Trophoblast cell (in vitro differentiated cells and primary cell): ENCODE measurements at regions not wholly inside any gene's neighbourhood (a gene's known extent, or its start where the extent isn't known, plus 50 kb on each side); places are given as distances from the start of the nearest gene placed in this dataset.

Experiments
- DNase-seq, 2 donors: peaks; one replicate each; pipeline ENCODE4 v3.0.0-alpha.2; 2016
- H2AFZ ChIP-seq: 2 replicates; pipeline ENCODE4 v1.6.1; 2013; ENCODE audit warnings: low read length, moderate library complexity, mild to moderate bottlenecking; ENCODE audit not compliant: insufficient read depth, poor library complexity
- H2AK5ac ChIP-seq: 2 replicates; pipeline ENCODE4 v1.6.1; 2013; ENCODE audit warnings: mild to moderate bottlenecking, low read length
- H2BK120ac ChIP-seq: 2 replicates; pipeline ENCODE4 v1.6.1; 2013; ENCODE audit warnings: low read length, mild to moderate bottlenecking, moderate library complexity; ENCODE audit not compliant: insufficient read depth, poor library complexity
- H2BK12ac ChIP-seq: 2 replicates; pipeline ENCODE4 v1.6.1; 2013; ENCODE audit warnings: mild to moderate bottlenecking, low read length, moderate library complexity
- H2BK5ac ChIP-seq: 2 replicates; pipeline ENCODE4 v1.6.1; 2013; ENCODE audit warnings: low read length, low read depth, moderate library complexity, mild to moderate bottlenecking; ENCODE audit not compliant: poor library complexity
- H3K14ac ChIP-seq: 2 replicates; pipeline ENCODE4 v1.6.1; 2013; ENCODE audit warnings: mild to moderate bottlenecking, low read length
- H3K18ac ChIP-seq: 2 replicates; pipeline ENCODE4 v1.6.1; 2013; ENCODE audit warnings: mild to moderate bottlenecking, low read length
- H3K23ac ChIP-seq: 2 replicates; pipeline ENCODE4 v1.6.1; 2013; ENCODE audit warnings: low read length
- H3K27ac ChIP-seq: 2 replicates; pipeline ENCODE4 v1.5.1; 2013; ENCODE audit warnings: low read depth, mild to moderate bottlenecking, inconsistent platforms, low read length, moderate library complexity
- H3K27me3 ChIP-seq: 2 replicates; pipeline ENCODE4 v1.6.1; 2013; ENCODE audit warnings: inconsistent platforms, mild to moderate bottlenecking, low read length, moderate library complexity; ENCODE audit not compliant: insufficient read depth
- H3K36me3 ChIP-seq, 2 experiments: 1 replicate in 1 of 2; 2 replicates in 1 of 2; pipeline ENCODE4 v1.6.1; 2013; ENCODE audit warnings: low read length in 2 of 2, mild to moderate bottlenecking in 2 of 2, moderate library complexity in 1 of 2; ENCODE audit not compliant: insufficient read depth in 2 of 2, control insufficient read depth in 1 of 2
- H3K4ac ChIP-seq: 2 replicates; pipeline ENCODE4 v1.6.1; 2013; ENCODE audit warnings: low read depth, mild to moderate bottlenecking, low read length, moderate library complexity
- H3K4me1 ChIP-seq, 2 experiments: 1 replicate in 1 of 2; 2 replicates in 1 of 2; pipeline ENCODE4 v1.6.1; 2013; ENCODE audit warnings: low read length in 2 of 2, mild to moderate bottlenecking in 2 of 2, moderate library complexity in 1 of 2; ENCODE audit not compliant: insufficient read depth in 2 of 2, control insufficient read depth in 1 of 2
- H3K4me2 ChIP-seq: 2 replicates; pipeline ENCODE4 v1.6.1; 2013; ENCODE audit warnings: inconsistent platforms, mild to moderate bottlenecking, low read length, moderate library complexity
- H3K4me3 ChIP-seq: 2 replicates; pipeline ENCODE4 v1.5.1; 2013; ENCODE audit warnings: mild to moderate bottlenecking, low read depth, low read length, inconsistent platforms
- H3K79me1 ChIP-seq: one replicate; pipeline ENCODE4 v1.6.1; 2013; ENCODE audit warnings: low read length
- H3K79me2 ChIP-seq: 2 replicates; pipeline ENCODE4 v1.6.1; 2013; ENCODE audit warnings: low read length, mild to moderate bottlenecking; ENCODE audit not compliant: control insufficient read depth, insufficient read depth, poor library complexity
- H3K9ac ChIP-seq: 2 replicates; pipeline ENCODE4 v1.6.1; 2013; ENCODE audit warnings: mild to moderate bottlenecking, low read length
- H3K9me3 ChIP-seq: 2 replicates; pipeline ENCODE4 v1.6.1; 2013; ENCODE audit warnings: low read depth, mild to moderate bottlenecking, control low read depth, inconsistent platforms, low read length; ENCODE audit not compliant: insufficient read depth
- H4K12ac ChIP-seq: 2 replicates; pipeline ENCODE4 v1.6.1; 2013; ENCODE audit warnings: low read depth, mild to moderate bottlenecking, low read length, moderate library complexity
- H4K8ac ChIP-seq: 2 replicates; pipeline ENCODE4 v1.6.1; 2013; ENCODE audit warnings: low read depth, mild to moderate bottlenecking, low read length, moderate library complexity
- H4K91ac ChIP-seq: one replicate; pipeline ENCODE4 v1.6.1; 2013; ENCODE audit warnings: low read depth, mild to moderate bottlenecking, low read length, moderate library complexity
- WGBS: extraction: QIAGEN DNeasy Blood & Tissue Kit; methylation state at CpG from one replicate; pipeline ENCODE4 v1.1.7; 2013; ENCODE audit warnings: missing lambda C conversion rate; ENCODE audit not compliant: insufficient read length, insufficient coverage; ENCODE audit errors: extremely low coverage; 5-methylcytosine and 5-hydroxymethylcytosine counted together

GRCh38 chr4:32909736-32910135, 2189.6 kb downstream of the PCDH7 start:
- Histone ChIP-seq H3K9ac (no peak overlapping the region), H3K4me2 (no peak overlapping the region), H4K8ac (no peak overlapping the region), H2BK5ac (no peak overlapping the region), H3K27ac (no peak overlapping the region), H3K23ac (no peak overlapping the region), H3K9me3 (peaks cover 6% of the 10 kb centered on the region), H4K12ac (no peak overlapping the region), H3K14ac (no peak overlapping the region), H3K79me2 (no peaks in the 10 kb centered on the region), H3K4me3 (no peak overlapping the region), H2BK12ac (no peak overlapping the region), H3K4ac (no peak overlapping the region), H3K4me1 (no peaks in the 10 kb centered on the region), H3K27me3 (no peaks in the 10 kb centered on the region), H2AK5ac (no peak overlapping the region), H3K79me1 (no peaks in the 10 kb centered on the region), H2BK120ac (no peak overlapping the region), H3K36me3 (no peaks in the 10 kb centered on the region), H3K18ac (no peak overlapping the region), H4K91ac (no peak overlapping the region), H2AFZ (no peak overlapping the region)
- no CpG with 5 or more reads among the region's 2 CpGs for WGBS
- DNase-seq = no peak

- H3K9me3 ChIP-seq = no peaks in the 10 kb centered on the region
- H4K91ac ChIP-seq = no peak overlapping the region
- no peak overlapping the region for H3K4ac ChIP-seq
- H3K27ac ChIP-seq = no peak overlapping the region
- no peak overlapping the region for H3K14ac ChIP-seq
- H2BK5ac ChIP-seq = no peak overlapping the region
- no peaks in the 10 kb centered on the region for H3K27me3 ChIP-seq
- no peak overlapping the region for H2AK5ac ChIP-seq
- no peak overlapping the region for H2AFZ ChIP-seq
- no peaks in the 10 kb centered on the region for H3K79me2 ChIP-seq
- H3K4me3 ChIP-seq = no peak overlapping the region
- DNase-seq = no peak
- H3K18ac ChIP-seq = no peak overlapping the region
- no peaks in the 10 kb centered on the region for H3K36me3 ChIP-seq
- no peaks in the 10 kb centered on the region for H3K4me1 ChIP-seq
- no peak overlapping the region for H4K12ac ChIP-seq
- no peak overlapping the region for H2BK12ac ChIP-seq
- H2BK120ac ChIP-seq = no peak overlapping the region
- H3K23ac ChIP-seq = no peak overlapping the region
- H3K9ac ChIP-seq = no peak overlapping the region
- H4K8ac ChIP-seq = no peak overlapping the region
- H3K79me1 ChIP-seq = no peaks in the 10 kb centered on the region
- H3K4me2 ChIP-seq = no peak overlapping the region
These were observed 2197.4 kb downstream of the PCDH7 start for GRCh38 chr4:32917586-32917985.

GRCh38 chr4:32929796-32930699, 2209.9 kb downstream of the PCDH7 start:
- Histone ChIP-seq H3K9me3 (no peaks in the 10 kb centered on the region), H3K14ac (no peak overlapping the region), H3K36me3 (no peaks in the 10 kb centered on the region), H2BK5ac (no peak overlapping the region), H3K4me1 (no peaks in the 10 kb centered on the region), H2BK120ac (no peak overlapping the region), H4K12ac (no peak overlapping the region), H2BK12ac (no peak overlapping the region), H3K27ac (no peak overlapping the region), H3K79me2 (no peaks in the 10 kb centered on the region), H3K9ac (no peak overlapping the region), H3K4me2 (no peak overlapping the region), H4K91ac (no peak overlapping the region), H2AK5ac (no peak overlapping the region), H3K79me1 (no peaks in the 10 kb centered on the region), H3K23ac (no peak overlapping the region), H3K4ac (no peak overlapping the region), H4K8ac (no peak overlapping the region), H3K18ac (no peak overlapping the region), H3K4me3 (no peak overlapping the region), H3K27me3 (no peaks in the 10 kb centered on the region), H2AFZ (no peak overlapping the region)
- no CpG with 5 or more reads among the region's 4 CpGs for WGBS
- no peak for DNase-seq

GRCh38 chr4:32930700-32931099, 2210.5 kb downstream of the PCDH7 start:
- H4K91ac ChIP-seq = no peak overlapping the region
- no peaks in the 10 kb centered on the region for H3K36me3 ChIP-seq
- H2AFZ ChIP-seq = no peak overlapping the region
- no peak overlapping the region for H4K12ac ChIP-seq
- no peak overlapping the region for H3K23ac ChIP-seq
- H3K4me1 ChIP-seq = no peaks in the 10 kb centered on the region
- no peak overlapping the region for H4K8ac ChIP-seq
- DNase-seq = no peak
- no peak overlapping the region for H3K9ac ChIP-seq
- H3K4ac ChIP-seq = no peak overlapping the region
- H3K27ac ChIP-seq = no peak overlapping the region
- H3K79me2 ChIP-seq = no peaks in the 10 kb centered on the region
- no CpG with 5 or more reads among the region's 1 CpG for WGBS
- no peak overlapping the region for H3K18ac ChIP-seq
- no peak overlapping the region for H3K4me2 ChIP-seq
- no peak overlapping the region for H2AK5ac ChIP-seq
- no peaks in the 10 kb centered on the region for H3K27me3 ChIP-seq
- no peak overlapping the region for H2BK120ac ChIP-seq
- no peak overlapping the region for H3K14ac ChIP-seq
- no peak overlapping the region for H3K4me3 ChIP-seq
- no peak overlapping the region for H2BK12ac ChIP-seq
- no peaks in the 10 kb centered on the region for H3K9me3 ChIP-seq
- H2BK5ac ChIP-seq = no peak overlapping the region
- H3K79me1 ChIP-seq = no peaks in the 10 kb centered on the region
